ENCODE measurements at regions not wholly inside any gene's neighbourhood (a gene's known extent, or its start where the extent isn't known, plus 50 kb on each side); places are given as distances from the start of the nearest gene placed in this dataset.
A peak's percentile ranks its signal among the peaks of the same experiment; 100 is the strongest.

GRCh38 chr11:15864026-15864805 lies 492.1 kb downstream of the SOX6 start:
- H2BK5ac ChIP-seq (ENCODE audit: low read length): no peak overlapping the region
- H3K4me1 ChIP-seq (ENCODE audit: control insufficient read depth in 2 of 2, insufficient read depth in 1 of 2, low read depth in 1 of 2, low read length in 2 of 2): peaks cover 5 to 10% of the 10 kb centered on the region in 2 donors
- no peak overlapping the region for H2BK15ac ChIP-seq (ENCODE audit: low read length)
- no peak overlapping the region for H3K14ac ChIP-seq (ENCODE audit: low read length)
- no peak overlapping the region for H4K91ac ChIP-seq (ENCODE audit: low read depth, low read length, poor library complexity)
- H3K36me3 ChIP-seq (replicated peaks in 1 of 2; ENCODE audit: control insufficient read depth in 2 of 2, insufficient read depth in 2 of 2, low read length in 2 of 2): no peaks in the 10 kb centered on the region
- no peak overlapping the region for H2AFZ ChIP-seq (ENCODE audit: low read length)
- no peak overlapping the region for H2BK12ac ChIP-seq (ENCODE audit: low read length)
- H3K4me3 ChIP-seq (ENCODE audit: low read length in 2 of 2): no peak overlapping the region
- no peak overlapping the region for H3K27ac ChIP-seq (replicated peaks; ENCODE audit: low read length)
- H3K18ac ChIP-seq (ENCODE audit: low read length): no peak overlapping the region
- no peak overlapping the region for H2AK5ac ChIP-seq (ENCODE audit: low read depth, low read length)
- no peak overlapping the region for H3K9ac ChIP-seq (ENCODE audit: low read depth, low read length, poor library complexity)
- no peak overlapping the region for H2BK120ac ChIP-seq (ENCODE audit: low read depth, low read length)
- peaks cover 0 to 37% (median 0%) of the 10 kb centered on the region in 3 experiments for H3K27me3 ChIP-seq (ENCODE audit: control insufficient read depth in 3 of 3, insufficient read depth in 3 of 3, low read depth in 1 of 3, low read length in 3 of 3)
- peaks cover 0 to 1% of the 10 kb centered on the region in 2 donors for H3K9me3 ChIP-seq (replicated peaks in 1 of 2; ENCODE audit: control insufficient read depth in 2 of 2, insufficient read depth in 1 of 2, low read depth in 1 of 2, low read length in 2 of 2)
- no peaks in the 10 kb centered on the region for H3K79me1 ChIP-seq (ENCODE audit: low read depth, low read length)
- no peak for DNase-seq (ENCODE audit: low spot score)
- H4K8ac ChIP-seq (ENCODE audit: low read depth, low read length): no peak overlapping the region
- no peak overlapping the region for H3K4me2 ChIP-seq (ENCODE audit: insufficient read depth, low read length, poor library complexity, severe bottlenecking)
- no peak overlapping the region for H3K23ac ChIP-seq (ENCODE audit: low read depth, low read length, poor library complexity)
- no peak overlapping the region for H3K4ac ChIP-seq (ENCODE audit: low read length)
- no CpG with 5 or more reads among the region's 5 CpGs for WGBS, 2 donors (ENCODE audit: extremely low coverage in 2 of 2, insufficient read length in 2 of 2, insufficient replicate concordance in 1 of 2)

- no peak overlapping the region for H3K14ac ChIP-seq (ENCODE audit: low read length)
- no peak overlapping the region for H2AK5ac ChIP-seq (ENCODE audit: low read depth, low read length)
- H2AFZ ChIP-seq (ENCODE audit: low read length): no peak overlapping the region
- H4K8ac ChIP-seq (ENCODE audit: low read depth, low read length): no peak overlapping the region
- H3K4me1 ChIP-seq (ENCODE audit: control insufficient read depth in 2 of 2, insufficient read depth in 1 of 2, low read depth in 1 of 2, low read length in 2 of 2): peaks cover 5 to 10% of the 10 kb centered on the region in 2 donors
- H2BK12ac ChIP-seq (ENCODE audit: low read length): no peak overlapping the region
- H3K9me3 ChIP-seq (replicated peaks in 1 of 2; ENCODE audit: control insufficient read depth in 2 of 2, insufficient read depth in 1 of 2, low read depth in 1 of 2, low read length in 2 of 2): peaks cover 0 to 1% of the 10 kb centered on the region in 2 donors
- DNase-seq (ENCODE audit: low spot score): no peak
- H3K4ac ChIP-seq (ENCODE audit: low read length): no peak overlapping the region
- no peak overlapping the region for H3K4me2 ChIP-seq (ENCODE audit: insufficient read depth, low read length, poor library complexity, severe bottlenecking)
- no peak overlapping the region for H2BK120ac ChIP-seq (ENCODE audit: low read depth, low read length)
- H3K18ac ChIP-seq (ENCODE audit: low read length): no peak overlapping the region
- peak overlapping the region; percentile 6 for H2BK15ac ChIP-seq (ENCODE audit: low read length)
- no peak overlapping the region for H3K9ac ChIP-seq (ENCODE audit: low read depth, low read length, poor library complexity)
- no peaks in the 10 kb centered on the region for H3K79me1 ChIP-seq (ENCODE audit: low read depth, low read length)
- H3K36me3 ChIP-seq (replicated peaks in 1 of 2; ENCODE audit: control insufficient read depth in 2 of 2, insufficient read depth in 2 of 2, low read length in 2 of 2): no peaks in the 10 kb centered on the region
- no peak overlapping the region for H3K23ac ChIP-seq (ENCODE audit: low read depth, low read length, poor library complexity)
- no peak overlapping the region for H3K4me3 ChIP-seq (ENCODE audit: low read length in 2 of 2)
- peaks cover 0 to 34% (median 0%) of the 10 kb centered on the region in 3 experiments for H3K27me3 ChIP-seq (ENCODE audit: control insufficient read depth in 3 of 3, insufficient read depth in 3 of 3, low read depth in 1 of 3, low read length in 3 of 3)
- H4K91ac ChIP-seq (ENCODE audit: low read depth, low read length, poor library complexity): no peak overlapping the region
- no peak overlapping the region for H3K27ac ChIP-seq (replicated peaks; ENCODE audit: low read length)
- no peak overlapping the region for H2BK5ac ChIP-seq (ENCODE audit: low read length)
- WGBS, 2 donors (ENCODE audit: extremely low coverage in 2 of 2, insufficient read length in 2 of 2, insufficient replicate concordance in 1 of 2): no CpG with 5 or more reads among the region's 8 CpGs
Measured at GRCh38 chr11:15865212-15865987, 490.9 kb downstream of the SOX6 start.

GRCh38 chr11:15867871-15868270 lies 488.5 kb downstream of the SOX6 start:
- peaks cover 13 to 22% of the 10 kb centered on the region in 2 donors for H3K4me1 ChIP-seq (ENCODE audit: control insufficient read depth in 2 of 2, insufficient read depth in 1 of 2, low read depth in 1 of 2, low read length in 2 of 2)
- H2AFZ ChIP-seq (ENCODE audit: low read length): no peak overlapping the region
- no peak overlapping the region for H3K14ac ChIP-seq (ENCODE audit: low read length)
- H3K27ac ChIP-seq (replicated peaks; ENCODE audit: low read length): no peak overlapping the region
- no peak overlapping the region for H3K9ac ChIP-seq (ENCODE audit: low read depth, low read length, poor library complexity)
- no peak overlapping the region for H2BK12ac ChIP-seq (ENCODE audit: low read length)
- no peak for DNase-seq (ENCODE audit: low spot score)
- no peak overlapping the region for H2BK120ac ChIP-seq (ENCODE audit: low read depth, low read length)
- H3K4me3 ChIP-seq (ENCODE audit: low read length in 2 of 2): no peak overlapping the region
- H4K91ac ChIP-seq (ENCODE audit: low read depth, low read length, poor library complexity): no peak overlapping the region
- no peak overlapping the region for H3K4me2 ChIP-seq (ENCODE audit: insufficient read depth, low read length, poor library complexity, severe bottlenecking)
- H3K36me3 ChIP-seq (replicated peaks in 1 of 2; ENCODE audit: control insufficient read depth in 2 of 2, insufficient read depth in 2 of 2, low read length in 2 of 2): no peaks in the 10 kb centered on the region
- H2BK15ac ChIP-seq (ENCODE audit: low read length): no peak overlapping the region
- no peak overlapping the region for H2BK5ac ChIP-seq (ENCODE audit: low read length)
- H3K9me3 ChIP-seq (replicated peaks in 1 of 2; ENCODE audit: control insufficient read depth in 2 of 2, insufficient read depth in 1 of 2, low read depth in 1 of 2, low read length in 2 of 2): peaks cover 0 to 1% of the 10 kb centered on the region in 2 donors
- no peak overlapping the region for H3K18ac ChIP-seq (ENCODE audit: low read length)
- H3K4ac ChIP-seq (ENCODE audit: low read length): no peak overlapping the region
- no peak overlapping the region for H2AK5ac ChIP-seq (ENCODE audit: low read depth, low read length)
- H3K79me1 ChIP-seq (ENCODE audit: low read depth, low read length): no peaks in the 10 kb centered on the region
- peaks cover 0 to 25% (median 0%) of the 10 kb centered on the region in 3 experiments for H3K27me3 ChIP-seq (ENCODE audit: control insufficient read depth in 3 of 3, insufficient read depth in 3 of 3, low read depth in 1 of 3, low read length in 3 of 3)
- no peak overlapping the region for H3K23ac ChIP-seq (ENCODE audit: low read depth, low read length, poor library complexity)
- no peak overlapping the region for H4K8ac ChIP-seq (ENCODE audit: low read depth, low read length)

GRCh38 chr11:15870911-15871310 lies 485.4 kb downstream of the SOX6 start:
- Histone ChIP-seq H3K14ac (ENCODE audit: low read length) (no peak overlapping the region), H3K23ac (ENCODE audit: low read depth, low read length, poor library complexity) (no peak overlapping the region), H2BK15ac (ENCODE audit: low read length) (no peak overlapping the region), H2BK120ac (ENCODE audit: low read depth, low read length) (no peak overlapping the region), H2BK12ac (ENCODE audit: low read length) (no peak overlapping the region), H2AFZ (ENCODE audit: low read length) (no peak overlapping the region), H3K9me3 (replicated peaks in 1 of 2; ENCODE audit: control insufficient read depth in 2 of 2, insufficient read depth in 1 of 2, low read depth in 1 of 2, low read length in 2 of 2) (no peaks in the 10 kb centered on the region), H2AK5ac (ENCODE audit: low read depth, low read length) (no peak overlapping the region), H4K8ac (ENCODE audit: low read depth, low read length) (no peak overlapping the region), H2BK5ac (ENCODE audit: low read length) (no peak overlapping the region), H3K4me2 (ENCODE audit: insufficient read depth, low read length, poor library complexity, severe bottlenecking) (no peak overlapping the region), H3K79me1 (ENCODE audit: low read depth, low read length) (no peaks in the 10 kb centered on the region), H3K4me3 (ENCODE audit: low read length in 2 of 2) (no peak overlapping the region), H3K36me3 (replicated peaks in 1 of 2; ENCODE audit: control insufficient read depth in 2 of 2, insufficient read depth in 2 of 2, low read length in 2 of 2) (no peaks in the 10 kb centered on the region), H3K27me3 (ENCODE audit: control insufficient read depth in 3 of 3, insufficient read depth in 3 of 3, low read depth in 1 of 3, low read length in 3 of 3) (peaks cover 0 to 26% (median 0%) of the 10 kb centered on the region in 3 experiments), H3K4me1 (ENCODE audit: control insufficient read depth in 2 of 2, insufficient read depth in 1 of 2, low read depth in 1 of 2, low read length in 2 of 2) (peaks cover 12 to 17% of the 10 kb centered on the region in 2 donors), H3K27ac (replicated peaks; ENCODE audit: low read length) (no peak overlapping the region), H3K18ac (ENCODE audit: low read length) (no peak overlapping the region), H4K91ac (ENCODE audit: low read depth, low read length, poor library complexity) (no peak overlapping the region), H3K9ac (ENCODE audit: low read depth, low read length, poor library complexity) (no peak overlapping the region), H3K4ac (ENCODE audit: low read length) (no peak overlapping the region)
- WGBS, 2 donors (ENCODE audit: extremely low coverage in 2 of 2, insufficient read length in 2 of 2, insufficient replicate concordance in 1 of 2): no CpG with 5 or more reads among the region's 4 CpGs
- DNase-seq (ENCODE audit: low spot score): no peak

Data from neuronal stem cell (in vitro differentiated cells).